GM19351 (cell line): ENCODE measurements at regions not wholly inside any gene's neighbourhood (a gene's known extent, or its start where the extent isn't known, plus 50 kb on each side); places are given as distances from the start of the nearest gene placed in this dataset.
A peak's percentile ranks its signal among the peaks of the same experiment; 100 is the strongest.

Experiments used
- ATAC-seq: cut with Tn5 transposase; IDR thresholded peaks from one replicate; pipeline ENCODE4 v1.9.1; 2021; ENCODE audit warnings: mild to moderate bottlenecking, moderate library complexity; ENCODE audit not compliant: unreplicated experiment

DNA sequence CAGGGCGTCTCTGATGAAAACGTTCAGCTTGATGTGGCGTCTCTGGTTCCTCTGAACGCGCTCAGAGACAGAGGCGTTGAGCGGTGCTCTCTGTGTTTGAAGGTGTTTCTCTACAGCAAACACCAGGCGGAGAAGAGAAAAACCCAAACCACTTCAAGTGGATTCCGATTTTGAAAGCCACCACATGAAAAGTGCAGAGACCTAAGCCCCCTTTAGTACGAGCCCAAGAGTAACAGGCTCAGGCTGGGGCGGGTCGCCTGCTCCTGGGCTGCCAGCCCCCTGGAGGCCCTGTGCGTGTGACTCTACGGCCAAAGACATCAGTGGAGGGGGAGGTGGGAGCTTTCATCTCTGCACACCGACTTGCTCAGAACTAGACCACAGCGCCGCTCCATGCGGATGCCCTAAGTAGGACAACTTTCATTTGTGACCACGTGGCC, 328.4 kb downstream of the MAF start:
- no peak for ATAC-seq

DNA sequence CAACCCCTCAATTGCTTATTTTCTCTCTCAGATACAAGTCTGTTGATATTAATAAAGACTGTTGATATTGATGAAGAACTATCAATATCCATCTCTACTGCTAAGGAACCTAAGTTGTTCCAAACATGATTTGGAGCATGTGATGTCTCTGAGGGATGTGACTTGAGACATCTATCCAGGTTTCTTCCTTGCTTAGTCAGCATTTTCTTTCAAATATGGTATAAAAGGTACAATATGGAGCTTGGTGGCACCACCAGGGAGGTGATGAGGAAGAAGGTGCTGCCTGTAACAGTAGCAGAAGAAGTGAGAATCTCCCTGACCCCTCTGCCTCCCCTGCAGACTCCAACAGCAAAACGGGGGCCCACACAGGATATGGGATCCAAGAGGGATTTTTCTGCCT, 329.0 kb downstream of the MAF start:
- ATAC-seq = no peak

DNA sequence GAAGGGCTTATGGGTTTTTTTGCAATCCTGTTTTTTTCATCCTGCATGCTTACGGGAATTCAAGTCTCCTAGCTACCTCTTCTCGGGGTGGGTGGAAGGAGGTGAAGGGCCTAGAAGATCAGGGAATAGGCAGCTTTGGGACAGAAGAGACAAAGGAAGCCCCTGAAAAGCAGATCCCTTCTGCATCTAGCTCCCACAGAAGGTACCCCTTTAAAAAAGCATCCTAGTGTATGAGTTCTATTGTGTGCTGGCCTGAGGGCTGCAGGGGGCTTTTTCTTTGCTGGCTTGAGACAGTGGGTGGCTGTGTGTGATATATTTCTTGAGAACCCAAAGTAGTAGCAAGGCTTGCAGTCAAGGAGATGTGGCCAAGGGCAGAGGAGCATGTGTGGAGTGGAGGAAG, 330.5 kb downstream of the MAF start:
- ATAC-seq = no peak

DNA sequence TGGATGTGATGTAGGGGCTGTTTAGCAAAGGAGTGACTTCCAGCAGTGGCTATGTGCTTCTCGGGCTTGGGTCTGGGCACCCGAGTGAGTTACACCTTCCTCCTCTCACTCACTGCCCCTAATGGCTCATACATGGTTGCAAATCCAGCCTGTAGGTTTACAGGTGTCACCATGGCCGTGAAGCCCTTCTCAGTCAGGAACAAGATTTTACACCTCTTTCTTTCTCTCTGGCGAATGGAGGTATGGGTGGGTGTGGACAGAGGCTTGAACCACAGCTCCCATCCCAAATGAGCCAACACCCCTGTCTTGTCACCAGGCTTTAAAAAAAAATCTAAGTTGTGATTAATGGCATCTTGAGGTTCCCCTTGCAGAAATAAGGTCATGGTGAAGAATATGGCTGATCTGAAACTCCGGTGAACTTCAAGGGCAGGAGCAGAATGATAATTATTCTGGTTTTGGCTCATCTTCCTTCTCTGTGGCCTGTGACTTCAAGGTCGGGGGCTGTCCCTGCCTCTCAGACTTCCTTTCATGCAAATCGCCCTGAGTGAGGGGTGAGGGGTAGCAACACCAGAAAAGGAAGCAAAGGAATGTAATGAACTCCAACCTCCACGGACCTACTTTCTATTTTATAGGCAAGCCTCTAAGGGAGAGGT, 331.2 kb downstream of the MAF start:
- peak; percentile 99 for ATAC-seq

DNA sequence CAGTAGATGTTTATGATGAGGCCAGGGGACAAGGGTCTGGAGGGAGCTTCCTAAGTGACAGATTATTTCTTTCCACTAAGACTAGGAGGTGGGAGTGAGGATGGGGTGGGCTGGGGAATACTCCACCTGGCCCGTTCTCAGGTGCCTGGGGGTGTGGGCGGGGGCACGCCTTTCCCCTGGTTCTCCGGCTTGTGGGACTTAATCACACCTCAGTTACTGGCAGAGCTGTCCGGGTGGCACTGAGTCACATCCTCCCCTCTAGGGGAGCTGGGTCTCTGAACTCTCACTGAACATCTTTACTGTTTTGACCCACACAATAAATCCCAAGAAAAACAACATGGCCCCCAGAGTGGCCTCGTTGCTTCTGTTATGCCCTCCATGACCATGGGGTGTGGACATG, 332.8 kb downstream of the MAF start:
- ATAC-seq = no peak

DNA sequence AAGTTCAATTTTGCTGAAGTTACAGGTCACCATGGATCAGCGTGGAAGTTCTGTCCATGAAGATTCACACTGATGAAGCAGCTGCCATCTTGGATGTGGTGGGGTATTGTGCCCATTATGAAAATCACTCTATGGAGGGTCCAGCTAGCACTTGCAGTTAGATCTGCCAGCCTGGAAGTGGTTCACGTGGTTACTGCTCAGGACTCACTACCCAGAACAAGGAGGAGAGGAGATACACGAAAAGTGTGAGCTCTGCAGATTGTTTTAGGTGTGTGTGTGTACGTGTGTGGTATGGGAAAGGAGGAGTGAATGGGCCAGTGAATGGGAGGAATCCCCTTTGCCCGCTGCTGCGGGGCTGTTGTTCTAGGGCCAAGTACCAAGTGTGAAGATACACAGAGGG, 333.4 kb downstream of the MAF start:
- no peak for ATAC-seq

DNA sequence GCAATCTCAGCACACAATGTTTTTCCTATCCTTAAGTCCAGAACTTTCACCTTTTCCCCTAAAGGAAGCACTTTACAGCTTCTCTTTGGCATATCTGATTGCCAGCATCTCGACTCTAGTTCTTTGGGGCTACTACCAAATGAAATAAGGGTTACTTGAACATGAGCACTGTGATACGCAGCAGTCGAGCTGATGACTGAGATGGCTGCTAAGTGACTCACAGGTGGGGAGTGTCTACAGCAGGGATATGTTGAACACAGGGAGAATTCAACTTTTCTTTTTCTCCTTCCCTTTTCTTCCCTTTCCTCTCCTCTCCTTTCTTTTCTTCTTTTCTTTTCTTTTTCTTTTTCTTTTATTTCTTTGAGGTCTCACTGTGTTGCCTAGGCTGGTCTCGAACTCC, 334.8 kb downstream of the MAF start:
- ATAC-seq = no peak

DNA sequence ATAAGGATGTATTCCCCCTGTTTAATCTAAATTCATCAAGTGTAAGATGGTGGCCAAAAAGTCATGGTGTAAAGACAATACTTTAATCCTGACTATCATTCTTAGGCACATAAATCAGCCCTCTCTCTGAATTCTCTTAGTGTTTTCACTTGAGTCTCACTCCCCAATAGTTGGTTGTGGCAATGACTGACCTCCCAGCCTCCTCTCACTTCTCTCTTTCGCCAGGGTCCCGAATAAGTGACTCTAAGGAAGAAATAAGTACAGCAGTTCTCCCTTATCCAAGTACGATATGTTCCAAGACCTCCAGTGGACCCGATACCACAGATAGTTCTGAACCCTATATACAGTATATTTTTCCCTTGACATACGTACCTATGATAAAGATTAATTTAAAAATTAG, 335.3 kb downstream of the MAF start:
- ATAC-seq = no peak

DNA sequence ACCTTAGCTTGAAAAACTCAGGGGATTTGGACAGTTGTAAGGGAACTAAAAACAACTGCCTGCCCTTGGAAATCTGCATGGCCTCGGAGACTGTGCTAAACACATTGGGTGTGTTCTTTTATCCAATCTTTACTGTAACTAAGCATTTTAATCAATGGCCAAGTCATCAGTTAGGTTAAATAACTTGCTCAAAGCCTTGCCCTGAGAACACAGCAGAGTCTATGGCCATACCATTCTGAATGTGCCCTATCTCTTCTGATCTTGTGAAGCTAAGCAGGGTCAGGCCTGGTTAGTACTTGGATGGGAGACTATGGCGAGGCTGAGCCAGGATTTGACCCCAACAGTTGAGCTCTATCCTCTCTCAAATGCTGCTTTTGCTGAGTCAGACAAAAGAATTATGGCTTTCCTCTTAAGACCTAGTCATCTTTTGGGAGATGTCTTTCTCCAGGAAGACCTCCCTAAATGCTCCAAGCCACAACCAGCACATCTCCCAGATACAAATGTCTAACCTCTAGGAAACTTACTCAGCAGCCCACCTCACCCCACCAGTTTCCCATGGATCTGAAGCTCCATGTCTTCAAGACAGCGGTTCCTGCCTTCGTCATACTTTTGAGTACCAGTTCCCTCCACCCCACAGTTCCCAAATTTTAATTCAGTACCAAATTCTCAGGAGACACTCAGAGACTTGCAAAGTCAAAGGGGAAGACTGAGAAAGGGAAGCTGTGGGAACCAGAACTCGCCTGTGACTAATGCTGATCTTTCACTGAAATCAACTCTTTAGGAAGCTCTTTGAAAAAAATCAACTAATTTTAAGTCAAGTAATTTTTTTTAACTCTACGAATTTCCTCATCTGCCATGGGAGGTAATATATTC, 336.1 kb downstream of the MAF start:
- no peak for ATAC-seq

DNA sequence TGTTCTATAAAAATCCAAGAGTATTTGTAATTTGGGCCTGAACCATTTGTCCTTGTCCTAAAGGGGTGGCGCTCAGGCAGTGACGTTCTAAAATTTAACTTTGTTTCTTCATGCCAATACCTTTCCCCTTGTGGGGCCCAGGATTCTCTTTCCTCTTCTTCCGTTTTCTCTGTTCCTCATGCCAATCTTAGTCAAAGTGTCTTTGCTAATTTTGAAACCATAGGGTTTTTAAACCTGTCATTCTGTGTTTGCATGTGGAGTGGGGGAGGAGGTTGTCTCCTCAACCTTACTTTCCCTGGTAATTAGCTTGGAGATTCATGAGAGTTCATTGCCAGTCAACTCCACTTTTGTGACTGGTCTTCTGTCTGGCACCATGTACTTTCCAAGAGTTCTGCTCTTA, 337.1 kb downstream of the MAF start:
- ATAC-seq = no peak
